ENCODE measurements at regions not wholly inside any gene's neighbourhood (a gene's known extent, or its start where the extent isn't known, plus 50 kb on each side); places are given as distances from the start of the nearest gene placed in this dataset.

GRCh38 chr1:228833911-228834688, 98.8 kb downstream of the RHOU start:
- TF ChIP-seq, protein P1, sequence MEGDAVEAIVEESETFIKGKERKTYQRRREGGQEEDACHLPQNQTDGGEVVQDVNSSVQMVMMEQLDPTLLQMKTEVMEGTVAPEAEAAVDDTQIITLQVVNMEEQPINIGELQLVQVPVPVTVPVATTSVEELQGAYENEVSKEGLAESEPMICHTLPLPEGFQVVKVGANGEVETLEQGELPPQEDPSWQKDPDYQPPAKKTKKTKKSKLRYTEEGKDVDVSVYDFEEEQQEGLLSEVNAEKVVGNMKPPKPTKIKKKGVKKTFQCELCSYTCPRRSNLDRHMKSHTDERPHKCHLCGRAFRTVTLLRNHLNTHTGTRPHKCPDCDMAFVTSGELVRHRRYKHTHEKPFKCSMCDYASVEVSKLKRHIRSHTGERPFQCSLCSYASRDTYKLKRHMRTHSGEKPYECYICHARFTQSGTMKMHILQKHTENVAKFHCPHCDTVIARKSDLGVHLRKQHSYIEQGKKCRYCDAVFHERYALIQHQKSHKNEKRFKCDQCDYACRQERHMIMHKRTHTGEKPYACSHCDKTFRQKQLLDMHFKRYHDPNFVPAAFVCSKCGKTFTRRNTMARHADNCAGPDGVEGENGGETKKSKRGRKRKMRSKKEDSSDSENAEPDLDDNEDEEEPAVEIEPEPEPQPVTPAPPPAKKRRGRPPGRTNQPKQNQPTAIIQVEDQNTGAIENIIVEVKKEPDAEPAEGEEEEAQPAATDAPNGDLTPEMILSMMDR (IDR thresholded peaks at IDR 0.05; ENCODE audit: insufficient read depth, missing control alignments) = no peak
- FAIRE-seq = no peak
- DNase-seq (ENCODE audit: insufficient read length, low spot score) = no peak

DNA sequence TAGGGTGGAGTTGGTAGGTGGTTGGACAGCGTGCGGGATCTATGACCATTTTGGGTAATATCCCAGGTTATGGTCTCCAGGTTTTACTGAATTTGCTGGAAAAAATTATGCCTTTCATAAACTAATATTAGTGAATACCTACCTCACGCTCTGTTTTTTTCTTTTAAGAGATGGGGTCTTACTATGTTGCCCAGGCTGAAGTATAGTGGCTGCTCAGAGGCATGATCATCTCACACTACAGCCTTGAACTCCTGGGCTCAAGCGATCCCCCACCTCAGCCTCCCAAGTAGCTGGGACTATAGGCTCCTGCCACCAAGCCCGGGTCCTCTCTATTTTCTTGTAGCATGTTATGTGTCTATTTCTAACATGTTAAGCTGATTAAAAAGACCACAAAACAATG, 100.2 kb downstream of the RHOU start:
- DNase-seq (ENCODE audit: insufficient read length, low spot score) (no peak), FAIRE-seq (no peak)
- TF ChIP-seq, protein P1 (IDR thresholded peaks at IDR 0.05; ENCODE audit: insufficient read depth, missing control alignments) = no peak

- FAIRE-seq (no peak), DNase-seq (ENCODE audit: insufficient read length, low spot score) (no peak)
- TF ChIP-seq, protein P1 (IDR thresholded peaks at IDR 0.05; ENCODE audit: insufficient read depth, missing control alignments) = no peak
Observed at GRCh38 chr1:228835911-228836310, 100.6 kb downstream of the RHOU start.

DNA sequence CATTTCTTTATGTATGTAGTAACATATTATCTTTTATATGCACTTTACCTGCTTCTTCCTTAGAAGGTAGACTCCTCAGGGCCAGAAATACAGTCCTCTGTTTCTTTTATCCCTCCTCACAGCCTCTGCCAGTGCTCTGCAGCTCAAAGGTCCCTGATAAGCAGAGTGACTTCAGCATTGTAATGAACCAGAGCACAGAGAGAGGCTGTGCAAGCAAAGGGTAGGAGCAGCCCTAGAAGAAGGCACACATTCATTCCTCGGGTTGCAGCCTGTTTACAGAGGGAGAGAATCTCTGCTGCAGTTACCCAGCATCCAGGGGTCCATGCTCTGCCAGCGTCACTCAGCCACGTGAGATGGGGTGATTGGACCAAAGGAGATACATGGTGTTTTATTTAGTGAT, 101.1 kb downstream of the RHOU start:
- FAIRE-seq (no peak), DNase-seq (ENCODE audit: insufficient read length, low spot score) (no peak)
- TF ChIP-seq, protein P1 (IDR thresholded peaks at IDR 0.05; ENCODE audit: insufficient read depth, missing control alignments) = no peak

DNA sequence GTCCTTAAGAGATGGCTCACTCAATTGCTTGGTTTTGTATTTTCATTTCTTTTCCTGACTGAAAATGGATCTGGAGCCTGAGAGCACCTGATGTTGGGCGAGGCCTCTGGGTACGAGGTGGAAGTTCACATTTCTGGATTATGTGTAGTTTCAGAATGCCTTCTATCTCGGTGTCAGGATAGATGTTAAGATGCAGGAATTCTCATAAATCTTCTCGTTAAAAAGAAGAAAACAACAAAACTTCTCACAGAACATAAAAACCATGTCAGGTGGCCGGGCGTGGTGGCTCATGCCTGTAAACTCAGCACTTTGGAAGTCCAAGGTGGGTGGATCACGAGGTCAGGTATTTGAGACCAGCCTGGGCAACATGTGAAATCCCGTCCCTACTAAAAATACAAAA, 101.8 kb downstream of the RHOU start:
- DNase-seq (ENCODE audit: insufficient read length, low spot score) (no peak), FAIRE-seq (no peak)
- TF ChIP-seq, protein P1 (IDR thresholded peaks at IDR 0.05; ENCODE audit: insufficient read depth, missing control alignments) = no peak

GRCh38 chr1:228837817-228838716, 102.8 kb downstream of the RHOU start:
- TF ChIP-seq, protein P1 (IDR thresholded peaks at IDR 0.05; ENCODE audit: insufficient read depth, missing control alignments) = no peak
- FAIRE-seq = no peak
- no peak for DNase-seq (ENCODE audit: insufficient read length, low spot score)
